ENCODE measurements at regions not wholly inside any gene's neighbourhood (a gene's known extent, or its start where the extent isn't known, plus 50 kb on each side); places are given as distances from the start of the nearest gene placed in this dataset.

DNA sequence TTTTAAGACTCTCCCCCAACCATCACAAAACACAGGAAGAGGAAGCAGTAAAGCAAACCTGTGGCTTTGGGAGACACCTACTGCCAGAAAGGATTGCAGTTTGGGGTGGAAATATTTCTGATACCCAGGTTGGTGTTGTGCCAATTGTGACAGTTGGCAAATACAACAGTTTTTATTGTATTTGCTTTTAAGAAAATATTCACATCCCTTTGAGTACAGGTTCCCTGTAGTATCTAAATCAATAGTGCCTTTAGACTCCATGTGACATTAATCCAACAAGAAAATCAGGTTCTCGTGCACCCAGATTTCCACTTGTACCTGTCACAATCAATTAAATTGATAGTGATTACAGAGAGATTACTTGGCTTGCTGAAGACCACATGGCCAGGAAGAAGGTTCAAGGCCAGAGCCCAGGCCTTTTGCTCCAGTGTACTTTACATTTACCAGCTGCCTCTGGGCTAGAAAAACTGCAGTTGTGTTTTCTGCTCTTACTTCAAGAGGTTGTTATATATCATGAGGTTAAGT, 361.2 kb downstream of the ATP23 start:
- Histone ChIP-seq H3K27ac (ENCODE audit: low read depth in 1 of 2, low read length in 2 of 2) (no peak overlapping the region), H3K9me3 (ENCODE audit: control insufficient read depth in 1 of 2, insufficient read depth in 1 of 2, low read length in 2 of 2) (no peaks in the 10 kb centered on the region), H3K4me1 (ENCODE audit: insufficient read depth, low read length) (no peaks in the 10 kb centered on the region), H3K27me3 (ENCODE audit: control insufficient read depth in 1 of 2, insufficient read depth in 2 of 2, low read length in 2 of 2) (no peaks in the 10 kb centered on the region), H3K36me3 (ENCODE audit: insufficient read depth, low read length) (no peaks in the 10 kb centered on the region), H3K4me3 (ENCODE audit: low read length) (no peak overlapping the region)
- Mint-ChIP-seq H3K4me3 (no peak overlapping the region), H3K27ac (no peak overlapping the region), H3K9me3 (no peaks in the 10 kb centered on the region), H3K36me3 (ENCODE audit: low read depth) (no peaks in the 10 kb centered on the region), H3K4me1 (ENCODE audit: low read depth) (no peaks in the 10 kb centered on the region), H3K27me3 (no peaks in the 10 kb centered on the region)
- ChIA-PET POLR2A (no interaction called here), CTCF (no interaction called here)
- no peak for ATAC-seq (ENCODE audit: poor library complexity)
- intact Hi-C loops (cut with DNase I, micrococcal nuclease): no loop called here
- no peak for DNase-seq
- no peak for TF ChIP-seq CTCF (IDR thresholded peaks at IDR 0.05)

- ChIA-PET POLR2A (no interaction called here), CTCF (no interaction called here)
- Histone ChIP-seq H3K4me3 (ENCODE audit: low read length) (no peak overlapping the region), H3K4me1 (ENCODE audit: insufficient read depth, low read length) (no peaks in the 10 kb centered on the region), H3K27me3 (ENCODE audit: control insufficient read depth in 1 of 2, insufficient read depth in 2 of 2, low read length in 2 of 2) (no peaks in the 10 kb centered on the region), H3K9me3 (ENCODE audit: control insufficient read depth in 1 of 2, insufficient read depth in 1 of 2, low read length in 2 of 2) (no peaks in the 10 kb centered on the region), H3K36me3 (ENCODE audit: insufficient read depth, low read length) (no peaks in the 10 kb centered on the region), H3K27ac (ENCODE audit: low read depth in 1 of 2, low read length in 2 of 2) (no peak overlapping the region)
- no peaks in the 10 kb centered on the region for H3K4me1 Mint-ChIP-seq (ENCODE audit: low read depth)
- no peak for TF ChIP-seq CTCF (IDR thresholded peaks at IDR 0.05)
- DNase-seq (no peak), ATAC-seq (ENCODE audit: poor library complexity) (no peak)
- peaks cover 8% of the 10 kb centered on the region for H3K9me3 Mint-ChIP-seq
- H3K36me3 Mint-ChIP-seq (ENCODE audit: low read depth): no peaks in the 10 kb centered on the region
- peaks cover 4% of the 10 kb centered on the region for H3K27me3 Mint-ChIP-seq
- H3K27ac Mint-ChIP-seq: no peak overlapping the region
- intact Hi-C loops (cut with DNase I, micrococcal nuclease): no loop called here
- H3K4me3 Mint-ChIP-seq: no peak overlapping the region
These were observed 365.1 kb downstream of the ATP23 start for GRCh38 chr12:58306266-58307000.

DNA sequence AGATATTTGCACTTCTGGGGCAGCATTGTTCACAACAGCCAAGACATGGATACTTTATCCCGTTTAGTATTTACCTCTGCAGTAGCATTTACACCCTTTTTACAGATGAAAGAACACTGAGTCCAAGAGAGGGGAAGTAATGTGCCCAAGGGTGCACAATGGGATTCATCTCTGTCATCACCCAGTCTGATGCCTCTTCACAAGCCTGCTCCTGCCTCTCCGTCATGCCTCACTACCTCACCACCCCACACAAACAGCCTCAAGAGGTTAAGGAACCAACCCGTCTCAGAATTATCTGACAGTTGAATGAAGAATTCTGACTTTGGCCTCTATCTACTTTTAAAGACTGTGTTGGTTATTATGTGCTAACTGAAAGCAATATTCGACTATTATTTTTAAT, 368.4 kb downstream of the ATP23 start:
- H3K27ac Mint-ChIP-seq: no peak overlapping the region
- Histone ChIP-seq H3K4me3 (ENCODE audit: low read length) (no peak overlapping the region), H3K9me3 (ENCODE audit: control insufficient read depth in 1 of 2, insufficient read depth in 1 of 2, low read length in 2 of 2) (no peaks in the 10 kb centered on the region), H3K27ac (ENCODE audit: low read depth in 1 of 2, low read length in 2 of 2) (no peak overlapping the region), H3K36me3 (ENCODE audit: insufficient read depth, low read length) (no peaks in the 10 kb centered on the region), H3K4me1 (ENCODE audit: insufficient read depth, low read length) (no peaks in the 10 kb centered on the region), H3K27me3 (ENCODE audit: control insufficient read depth in 1 of 2, insufficient read depth in 2 of 2, low read length in 2 of 2) (no peaks in the 10 kb centered on the region)
- peaks cover 8% of the 10 kb centered on the region for H3K9me3 Mint-ChIP-seq
- H3K27me3 Mint-ChIP-seq: peaks cover 11% of the 10 kb centered on the region
- DNase-seq (no peak), ATAC-seq (ENCODE audit: poor library complexity) (no peak)
- CTCF ChIA-PET: no interaction called here
- H3K36me3 Mint-ChIP-seq (ENCODE audit: low read depth): no peaks in the 10 kb centered on the region
- H3K4me3 Mint-ChIP-seq: no peak overlapping the region
- POLR2A ChIA-PET: no interaction called here
- intact Hi-C loops (cut with DNase I, micrococcal nuclease): no loop called here
- H3K4me1 Mint-ChIP-seq (ENCODE audit: low read depth): no peaks in the 10 kb centered on the region
- TF ChIP-seq CTCF (IDR thresholded peaks at IDR 0.05): no peak
